T-helper 1 cell treated with Interleukin-12 subunit alpha and Interleukin-12 subunit beta and Interleukin-4 antibody, amounts not matched to agents 30 μg/mL and 1 μg/mL, for 36 hours (primary cell): ENCODE measurements at regions not wholly inside any gene's neighbourhood (a gene's known extent, or its start where the extent isn't known, plus 50 kb on each side); places are given as distances from the start of the nearest gene placed in this dataset.

Experiments used
- H3K27ac Mint-ChIP-seq: one replicate; pipeline ENCODE4 v1.8.0; 2021; ENCODE audit warnings: mild to moderate bottlenecking, mixed read lengths
- H3K27me3 Mint-ChIP-seq: one replicate; pipeline ENCODE4 v1.8.0; 2021; ENCODE audit warnings: low read depth, mixed read lengths
- H3K36me3 Mint-ChIP-seq: one replicate; pipeline ENCODE4 v1.8.0; 2021; ENCODE audit warnings: low read depth, mixed read lengths
- H3K4me1 Mint-ChIP-seq: one replicate; pipeline ENCODE4 v1.8.0; 2021; ENCODE audit warnings: low read depth, mixed read lengths
- H3K4me3 Mint-ChIP-seq: one replicate; pipeline ENCODE4 v1.8.0; 2021; ENCODE audit warnings: mild to moderate bottlenecking, moderate library complexity, mixed read lengths
- H3K9me3 Mint-ChIP-seq: one replicate; pipeline ENCODE4 v1.8.0; 2021; ENCODE audit warnings: mixed read lengths

- Mint-ChIP-seq H3K27ac (no peak overlapping the region), H3K4me3 (no peak overlapping the region), H3K36me3 (peaks cover 10% of the 10 kb centered on the region), H3K9me3 (peaks cover 10% of the 10 kb centered on the region), H3K4me1 (peaks cover 6% of the 10 kb centered on the region), H3K27me3 (peaks cover 61% of the 10 kb centered on the region)
Observed at GRCh38 chr6:105573556-105573955, 170.7 kb upstream of the PREP start.

GRCh38 chr6:105573138-105573537 is 170.3 kb upstream of the PREP start:
- Mint-ChIP-seq H3K27me3 (peaks cover 61% of the 10 kb centered on the region), H3K4me1 (peaks cover 2% of the 10 kb centered on the region), H3K9me3 (peaks cover 10% of the 10 kb centered on the region), H3K36me3 (peaks cover 10% of the 10 kb centered on the region), H3K4me3 (no peak overlapping the region), H3K27ac (no peak overlapping the region)

GRCh38 chr6:105570416-105570815 is 167.5 kb upstream of the PREP start:
- Mint-ChIP-seq H3K4me3 (no peak overlapping the region), H3K9me3 (peaks cover 13% of the 10 kb centered on the region), H3K27ac (no peak overlapping the region), H3K36me3 (peaks cover 6% of the 10 kb centered on the region), H3K4me1 (peaks cover 8% of the 10 kb centered on the region), H3K27me3 (peaks cover 55% of the 10 kb centered on the region)

GRCh38 chr6:105569706-105570105 is 166.8 kb upstream of the PREP start:
- H3K9me3 Mint-ChIP-seq = peaks cover 15% of the 10 kb centered on the region
- H3K27me3 Mint-ChIP-seq = peaks cover 51% of the 10 kb centered on the region
- no peak overlapping the region for H3K4me3 Mint-ChIP-seq
- H3K27ac Mint-ChIP-seq = no peak overlapping the region
- H3K4me1 Mint-ChIP-seq = peaks cover 8% of the 10 kb centered on the region
- H3K36me3 Mint-ChIP-seq = peaks cover 7% of the 10 kb centered on the region

- Mint-ChIP-seq H3K27ac (no peak overlapping the region), H3K9me3 (peaks cover 20% of the 10 kb centered on the region), H3K4me3 (no peak overlapping the region), H3K27me3 (peaks cover 44% of the 10 kb centered on the region), H3K36me3 (peaks cover 10% of the 10 kb centered on the region), H3K4me1 (peaks cover 8% of the 10 kb centered on the region)
Observed at GRCh38 chr6:105568751-105569150, 165.9 kb upstream of the PREP start.

- H3K9me3 Mint-ChIP-seq = peaks cover 21% of the 10 kb centered on the region
- no peak overlapping the region for H3K4me3 Mint-ChIP-seq
- no peak overlapping the region for H3K27ac Mint-ChIP-seq
- peaks cover 41% of the 10 kb centered on the region for H3K27me3 Mint-ChIP-seq
- H3K36me3 Mint-ChIP-seq = peaks cover 10% of the 10 kb centered on the region
- H3K4me1 Mint-ChIP-seq = peaks cover 8% of the 10 kb centered on the region
Observed at GRCh38 chr6:105568142-105568541, 165.3 kb upstream of the PREP start.

- no peak overlapping the region for H3K27ac Mint-ChIP-seq
- H3K4me3 Mint-ChIP-seq = no peak overlapping the region
- H3K27me3 Mint-ChIP-seq = peaks cover 37% of the 10 kb centered on the region
- H3K36me3 Mint-ChIP-seq = peaks cover 10% of the 10 kb centered on the region
- peaks cover 28% of the 10 kb centered on the region for H3K9me3 Mint-ChIP-seq
- H3K4me1 Mint-ChIP-seq = peaks cover 8% of the 10 kb centered on the region
Observed at GRCh38 chr6:105567140-105567539, 164.3 kb upstream of the PREP start.

GRCh38 chr6:105566503-105566902 is 163.6 kb upstream of the PREP start:
- Mint-ChIP-seq H3K27me3 (peaks cover 31% of the 10 kb centered on the region), H3K9me3 (peaks cover 32% of the 10 kb centered on the region), H3K36me3 (peaks cover 12% of the 10 kb centered on the region), H3K4me3 (no peak overlapping the region), H3K4me1 (peaks cover 10% of the 10 kb centered on the region), H3K27ac (no peak overlapping the region)

GRCh38 chr6:105564121-105564902 is 161.4 kb upstream of the PREP start:
- Mint-ChIP-seq H3K4me3 (no peak overlapping the region), H3K27ac (no peak overlapping the region), H3K4me1 (peaks cover 18% of the 10 kb centered on the region), H3K36me3 (peaks cover 6% of the 10 kb centered on the region), H3K9me3 (peaks cover 28% of the 10 kb centered on the region), H3K27me3 (peaks cover 15% of the 10 kb centered on the region)

- Mint-ChIP-seq H3K27ac (peak overlapping the region; percentile 6), H3K4me3 (no peak overlapping the region), H3K9me3 (peaks cover 29% of the 10 kb centered on the region), H3K36me3 (peaks cover 6% of the 10 kb centered on the region), H3K4me1 (peaks cover 15% of the 10 kb centered on the region), H3K27me3 (peaks cover 9% of the 10 kb centered on the region)
Observed at GRCh38 chr6:105562027-105562426, 159.1 kb upstream of the PREP start.

GRCh38 chr6:105561486-105561885 is 158.6 kb upstream of the PREP start:
- Mint-ChIP-seq H3K27ac (peak overlapping the region; percentile 6), H3K4me1 (peaks cover 10% of the 10 kb centered on the region), H3K27me3 (peaks cover 9% of the 10 kb centered on the region), H3K36me3 (peaks cover 6% of the 10 kb centered on the region), H3K4me3 (no peak overlapping the region), H3K9me3 (peaks cover 33% of the 10 kb centered on the region)

GRCh38 chr6:105560611-105561066 is 157.8 kb upstream of the PREP start:
- no peak overlapping the region for H3K4me3 Mint-ChIP-seq
- peaks cover 9% of the 10 kb centered on the region for H3K4me1 Mint-ChIP-seq
- peaks cover 34% of the 10 kb centered on the region for H3K9me3 Mint-ChIP-seq
- H3K36me3 Mint-ChIP-seq = peaks cover 11% of the 10 kb centered on the region
- H3K27me3 Mint-ChIP-seq = peaks cover 16% of the 10 kb centered on the region
- H3K27ac Mint-ChIP-seq = peak overlapping the region; percentile 31

- Mint-ChIP-seq H3K27ac (no peak overlapping the region), H3K4me3 (no peak overlapping the region), H3K4me1 (peaks cover 14% of the 10 kb centered on the region), H3K9me3 (peaks cover 18% of the 10 kb centered on the region), H3K36me3 (peaks cover 6% of the 10 kb centered on the region), H3K27me3 (peaks cover 29% of the 10 kb centered on the region)
Observed at GRCh38 chr6:105557291-105557690, 154.4 kb upstream of the PREP start.

GRCh38 chr6:105553171-105553570 is 150.3 kb upstream of the PREP start:
- peaks cover 12% of the 10 kb centered on the region for H3K9me3 Mint-ChIP-seq
- H3K4me1 Mint-ChIP-seq = peaks cover 5% of the 10 kb centered on the region
- peaks cover 5% of the 10 kb centered on the region for H3K36me3 Mint-ChIP-seq
- peaks cover 56% of the 10 kb centered on the region for H3K27me3 Mint-ChIP-seq
- H3K4me3 Mint-ChIP-seq = no peak overlapping the region
- no peak overlapping the region for H3K27ac Mint-ChIP-seq

- no peak overlapping the region for H3K27ac Mint-ChIP-seq
- peaks cover 58% of the 10 kb centered on the region for H3K27me3 Mint-ChIP-seq
- H3K36me3 Mint-ChIP-seq = peaks cover 1% of the 10 kb centered on the region
- peaks cover 5% of the 10 kb centered on the region for H3K4me1 Mint-ChIP-seq
- H3K4me3 Mint-ChIP-seq = no peak overlapping the region
- H3K9me3 Mint-ChIP-seq = peaks cover 2% of the 10 kb centered on the region
Observed at GRCh38 chr6:105550955-105551620, 148.2 kb upstream of the PREP start.
